ENCODE measurements at regions not wholly inside any gene's neighbourhood (a gene's known extent, or its start where the extent isn't known, plus 50 kb on each side); places are given as distances from the start of the nearest gene placed in this dataset.
"Not testable (repeated sequence)": the region's sequence is repeated elsewhere in the genome, so short reads cannot be mapped to it uniquely, and the experiment has no call there.

- DNase-seq (ENCODE audit: low spot score), result no peak
Observed at GRCh38 chr6:139748353-139749146, 374.1 kb upstream of the CITED2 start.

DNA sequence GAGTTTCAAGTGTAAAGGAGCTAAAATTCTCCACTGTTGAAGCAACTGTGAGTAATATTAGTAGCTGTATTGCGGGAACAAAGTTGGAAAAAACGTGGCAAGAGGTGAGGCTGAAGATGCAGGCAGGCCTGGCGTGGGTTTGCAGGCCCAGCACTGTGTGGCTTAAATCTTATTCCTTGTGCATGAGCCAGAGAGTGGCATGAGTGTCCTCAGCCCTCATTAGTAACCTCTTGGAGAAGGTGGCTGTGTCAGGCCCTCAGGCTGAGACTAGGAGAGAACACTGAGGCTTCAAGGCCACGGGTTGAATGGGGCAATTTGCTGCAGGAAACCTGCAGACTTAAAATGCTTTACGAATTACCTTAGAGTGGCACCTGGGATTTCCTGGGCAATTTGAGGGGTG, 372.7 kb upstream of the CITED2 start:
- DNase-seq (ENCODE audit: low spot score), result no peak

- DNase-seq (ENCODE audit: low spot score), result no peak
Observed at GRCh38 chr6:139744891-139745290, 370.4 kb upstream of the CITED2 start.

GRCh38 chr6:139743664-139744437, 369.4 kb upstream of the CITED2 start:
- no peak for DNase-seq (ENCODE audit: low spot score)

DNA sequence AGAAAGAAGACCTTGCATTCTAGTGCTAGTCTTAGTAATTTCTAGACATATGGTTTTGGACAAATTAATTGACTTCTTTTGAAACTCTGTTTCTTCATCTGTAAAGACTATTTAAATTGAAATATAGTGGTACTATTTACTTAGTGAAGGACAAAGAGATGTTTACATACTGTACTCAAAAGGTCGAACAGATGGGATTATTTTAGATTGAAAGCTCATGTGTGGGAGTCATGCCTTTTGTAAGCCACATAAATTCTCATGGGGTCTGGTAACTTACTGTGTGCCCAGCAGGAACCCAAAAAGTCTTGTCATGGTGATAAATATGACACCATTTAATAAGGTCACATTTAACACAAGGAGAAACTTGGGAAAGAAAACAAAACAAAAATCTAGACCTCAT, 368.2 kb upstream of the CITED2 start:
- no peak for DNase-seq (ENCODE audit: low spot score)

- no peak for DNase-seq (ENCODE audit: low spot score)
Observed at GRCh38 chr6:139738801-139739455, 364.5 kb upstream of the CITED2 start.

DNA sequence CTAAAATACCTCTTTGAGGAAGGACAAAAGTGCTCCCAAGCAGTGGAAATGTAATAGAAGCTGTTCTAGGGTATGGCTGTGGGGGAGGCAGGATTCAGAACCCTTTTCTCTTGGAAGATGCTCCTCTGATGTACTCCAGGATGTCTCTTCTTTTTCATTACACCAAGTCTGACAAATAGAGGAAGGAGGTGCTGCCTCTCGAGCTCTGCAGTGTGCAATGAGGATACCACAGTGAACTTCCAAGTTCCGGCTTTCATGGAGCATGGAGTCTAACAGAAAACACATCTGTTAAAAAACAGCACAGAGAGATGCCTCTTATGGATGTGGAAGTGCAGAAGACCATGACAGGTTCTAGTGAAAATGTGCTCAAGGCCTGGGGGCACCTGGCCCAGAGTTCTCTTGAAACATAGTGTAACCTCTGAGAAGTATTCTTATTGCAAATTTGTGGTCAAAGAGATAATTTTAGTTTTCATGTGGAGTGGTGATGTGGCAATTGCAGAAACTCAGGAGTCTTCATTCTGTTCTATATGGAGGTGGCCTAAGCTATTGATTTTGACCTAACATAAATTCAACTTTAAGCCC, 362.0 kb upstream of the CITED2 start:
- DNase-seq (ENCODE audit: low spot score), result no peak

DNA sequence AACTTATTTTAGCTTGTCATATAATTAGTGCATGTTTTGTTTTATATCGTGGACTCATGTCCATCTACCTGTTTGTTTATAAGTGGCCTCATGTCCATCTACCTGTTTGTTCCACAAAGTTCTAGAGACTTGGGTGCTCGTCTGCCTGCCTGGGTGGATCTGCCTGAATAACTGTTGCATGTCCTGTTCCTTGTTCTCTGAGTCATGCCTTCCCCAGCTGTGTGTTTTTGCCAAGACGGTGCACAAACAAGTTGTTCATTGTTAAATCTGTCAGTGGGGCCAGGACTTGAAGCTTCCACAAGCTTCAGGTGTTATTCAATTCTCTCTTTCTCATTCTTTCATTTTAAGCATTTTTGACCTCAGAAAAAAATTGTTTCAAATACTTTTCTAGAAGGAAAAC, 358.0 kb upstream of the CITED2 start:
- DNase-seq (ENCODE audit: low spot score), result no peak

- no peak for DNase-seq (ENCODE audit: low spot score)
Observed at GRCh38 chr6:139730340-139730974, 356.0 kb upstream of the CITED2 start.

GRCh38 chr6:139728876-139729427, 354.5 kb upstream of the CITED2 start:
- DNase-seq (ENCODE audit: low spot score), result no peak

- not testable (repeated sequence) for DNase-seq (ENCODE audit: low spot score)
Observed at GRCh38 chr6:139726272-139726671, 351.8 kb upstream of the CITED2 start.

DNA sequence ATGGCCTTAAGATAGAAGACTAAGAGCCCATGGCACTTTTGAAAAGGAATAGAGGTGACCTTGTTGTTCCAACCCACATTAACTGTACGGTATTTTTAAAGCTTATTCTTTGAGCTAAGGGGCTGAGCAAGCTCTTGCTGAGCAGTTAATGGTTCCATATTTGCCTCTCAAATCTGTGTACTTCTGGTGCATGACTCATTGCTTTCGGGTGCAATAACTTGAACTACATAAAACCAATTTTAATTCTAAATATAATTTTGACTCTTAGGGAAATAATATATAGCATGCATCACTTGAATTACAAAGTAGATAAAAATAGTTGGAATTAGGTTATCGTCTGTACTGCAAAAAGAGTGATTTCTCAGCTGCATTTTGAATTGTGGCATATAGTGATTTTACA, 348.1 kb upstream of the CITED2 start:
- no peak for DNase-seq (ENCODE audit: low spot score)

- no peak for DNase-seq (ENCODE audit: low spot score)
Observed at GRCh38 chr6:139721954-139722353, 347.5 kb upstream of the CITED2 start.

- no peak for DNase-seq (ENCODE audit: low spot score)
Observed at GRCh38 chr6:139713900-139714506, 339.6 kb upstream of the CITED2 start.

- no peak for DNase-seq (ENCODE audit: low spot score)
Observed at GRCh38 chr6:139713424-139713823, 339.0 kb upstream of the CITED2 start.

GRCh38 chr6:139712830-139713229, 338.4 kb upstream of the CITED2 start:
- no peak for DNase-seq (ENCODE audit: low spot score)

GRCh38 chr6:139711804-139712585, 337.5 kb upstream of the CITED2 start:
- no peak for DNase-seq (ENCODE audit: low spot score)

GRCh38 chr6:139710556-139710955, 336.1 kb upstream of the CITED2 start:
- DNase-seq (ENCODE audit: low spot score), result no peak

DNA sequence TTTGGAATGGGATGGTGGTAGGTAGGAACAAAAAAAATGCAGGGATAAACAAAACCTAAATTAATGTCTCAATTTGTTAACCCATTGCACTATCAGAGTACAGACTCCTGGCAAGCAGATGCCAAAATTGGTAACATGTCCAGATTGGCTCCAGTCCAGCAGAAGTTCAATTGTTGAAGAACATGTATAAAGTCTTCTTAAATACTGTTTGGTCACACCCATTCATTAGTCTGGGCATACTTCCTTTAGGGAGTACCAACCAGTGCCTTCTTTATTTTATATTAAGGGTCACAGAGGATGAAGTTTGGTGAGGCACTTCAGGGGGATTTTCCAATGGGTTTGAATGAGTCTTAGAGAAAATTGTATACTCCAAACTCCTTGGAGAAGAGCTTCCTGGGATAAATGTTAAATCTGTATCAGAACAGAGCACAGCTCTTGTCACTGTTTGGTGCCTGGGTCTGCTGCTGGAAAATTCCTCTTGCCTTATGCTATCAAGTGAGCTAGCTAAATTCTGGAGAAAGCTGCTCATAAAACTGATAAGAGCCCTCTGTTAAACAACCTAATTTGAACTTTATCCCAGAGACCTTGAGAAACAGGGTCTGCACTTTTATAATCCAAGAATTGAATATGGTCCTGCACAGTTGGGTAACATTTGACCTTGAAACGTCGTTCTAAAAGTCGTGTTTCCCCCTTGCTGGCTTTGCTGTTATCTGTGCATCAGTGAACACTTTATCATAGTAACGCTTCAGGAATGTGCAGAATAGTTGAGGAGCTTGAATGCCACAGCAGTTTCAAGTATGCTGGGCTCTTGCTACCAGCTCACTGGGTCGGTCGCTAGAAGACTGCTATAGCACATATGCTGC, 334.1 kb upstream of the CITED2 start:
- DNase-seq (ENCODE audit: low spot score), result no peak

DNA sequence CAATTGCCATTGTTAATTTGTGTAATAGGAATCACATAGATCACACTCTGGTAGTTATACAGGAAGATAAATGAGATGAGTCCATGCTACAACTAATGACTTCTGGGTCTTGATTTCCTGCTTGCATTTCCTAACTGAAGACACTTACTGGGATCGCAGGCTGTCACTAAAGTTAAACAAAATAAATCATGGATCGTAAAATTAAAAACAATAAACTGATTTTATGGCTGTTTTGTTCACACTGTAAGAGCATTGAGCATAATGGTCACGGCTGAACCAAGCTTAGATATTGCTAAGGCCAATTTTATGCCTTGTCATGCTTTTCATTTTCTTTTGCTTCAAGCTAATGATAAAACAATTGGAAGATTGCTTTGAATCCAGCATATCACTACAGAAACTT, 332.5 kb upstream of the CITED2 start:
- DNase-seq (ENCODE audit: low spot score), result no peak

Data from CD4-positive, alpha-beta T cell treated with Interleukin-2 at 100 ng/mL for 4 hours (primary cell).